ENCODE measurements at regions not wholly inside any gene's neighbourhood (a gene's known extent, or its start where the extent isn't known, plus 50 kb on each side); places are given as distances from the start of the nearest gene placed in this dataset.

DNA sequence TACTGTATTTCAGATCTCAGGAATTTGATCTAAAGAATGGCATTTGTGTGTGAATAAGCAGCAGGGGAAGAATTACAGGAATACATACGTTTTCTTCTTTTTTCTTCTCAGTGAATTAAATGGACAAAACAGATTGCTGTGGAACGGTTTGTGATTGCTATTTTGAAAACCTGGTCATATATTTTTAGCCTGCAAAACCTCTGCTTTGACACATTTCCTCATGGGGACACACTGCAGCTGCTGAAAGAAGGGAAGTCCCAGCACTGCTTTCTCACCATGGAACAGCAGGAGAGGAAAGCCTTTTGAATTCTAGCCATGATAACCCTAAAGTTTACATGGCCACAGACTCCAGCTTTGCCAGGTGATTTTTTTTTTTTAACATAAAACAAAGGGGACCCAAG is 315.0 kb downstream of the OXSM start:
- DNase-seq: no peak
- Histone ChIP-seq H3K36me3 (no peaks in the 10 kb centered on the region), H3K4me3 (no peak overlapping the region), H3K4me1 (peaks cover 61% of the 10 kb centered on the region), H3K27ac (replicated peaks) (peak overlapping the region; percentile 81), H3K27me3 (ENCODE audit: low read depth) (no peaks in the 10 kb centered on the region), H3K9me3 (replicated peaks) (peaks cover 12% of the 10 kb centered on the region)
- TF ChIP-seq, protein P1, sequence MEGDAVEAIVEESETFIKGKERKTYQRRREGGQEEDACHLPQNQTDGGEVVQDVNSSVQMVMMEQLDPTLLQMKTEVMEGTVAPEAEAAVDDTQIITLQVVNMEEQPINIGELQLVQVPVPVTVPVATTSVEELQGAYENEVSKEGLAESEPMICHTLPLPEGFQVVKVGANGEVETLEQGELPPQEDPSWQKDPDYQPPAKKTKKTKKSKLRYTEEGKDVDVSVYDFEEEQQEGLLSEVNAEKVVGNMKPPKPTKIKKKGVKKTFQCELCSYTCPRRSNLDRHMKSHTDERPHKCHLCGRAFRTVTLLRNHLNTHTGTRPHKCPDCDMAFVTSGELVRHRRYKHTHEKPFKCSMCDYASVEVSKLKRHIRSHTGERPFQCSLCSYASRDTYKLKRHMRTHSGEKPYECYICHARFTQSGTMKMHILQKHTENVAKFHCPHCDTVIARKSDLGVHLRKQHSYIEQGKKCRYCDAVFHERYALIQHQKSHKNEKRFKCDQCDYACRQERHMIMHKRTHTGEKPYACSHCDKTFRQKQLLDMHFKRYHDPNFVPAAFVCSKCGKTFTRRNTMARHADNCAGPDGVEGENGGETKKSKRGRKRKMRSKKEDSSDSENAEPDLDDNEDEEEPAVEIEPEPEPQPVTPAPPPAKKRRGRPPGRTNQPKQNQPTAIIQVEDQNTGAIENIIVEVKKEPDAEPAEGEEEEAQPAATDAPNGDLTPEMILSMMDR (IDR thresholded peaks at IDR 0.05; ENCODE audit: borderline replicate concordance): no peak
- intact Hi-C loops (cut with micrococcal nuclease): no loop called here

DNA sequence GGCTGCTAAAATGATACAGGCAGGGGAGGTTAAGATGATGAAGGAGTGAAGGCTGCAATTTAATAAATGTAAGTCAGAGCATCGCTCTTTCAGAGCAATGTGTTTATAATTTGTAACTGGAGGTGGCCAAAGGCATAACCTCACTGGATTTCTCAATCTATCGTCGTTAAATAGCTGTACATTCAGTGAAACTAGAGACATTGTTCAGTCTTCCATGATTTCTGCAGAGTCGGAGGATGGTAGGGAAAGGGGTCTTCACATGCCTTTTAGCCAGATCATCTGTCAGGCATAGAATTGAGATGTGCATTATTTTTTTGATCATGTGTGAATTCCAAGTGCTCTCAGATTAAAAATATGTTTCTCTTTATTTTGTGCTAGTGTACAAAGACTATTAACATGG is 315.4 kb downstream of the OXSM start:
- TF ChIP-seq, protein P1 (IDR thresholded peaks at IDR 0.05; ENCODE audit: borderline replicate concordance): no peak
- intact Hi-C loops (cut with micrococcal nuclease): no loop called here
- no peak for DNase-seq
- H3K36me3 ChIP-seq: no peaks in the 10 kb centered on the region
- peak overlapping the region; percentile 81 for H3K27ac ChIP-seq (replicated peaks)
- no peaks in the 10 kb centered on the region for H3K27me3 ChIP-seq (ENCODE audit: low read depth)
- peaks cover 12% of the 10 kb centered on the region for H3K9me3 ChIP-seq (replicated peaks)
- H3K4me3 ChIP-seq: no peak overlapping the region
- peaks cover 57% of the 10 kb centered on the region for H3K4me1 ChIP-seq

DNA sequence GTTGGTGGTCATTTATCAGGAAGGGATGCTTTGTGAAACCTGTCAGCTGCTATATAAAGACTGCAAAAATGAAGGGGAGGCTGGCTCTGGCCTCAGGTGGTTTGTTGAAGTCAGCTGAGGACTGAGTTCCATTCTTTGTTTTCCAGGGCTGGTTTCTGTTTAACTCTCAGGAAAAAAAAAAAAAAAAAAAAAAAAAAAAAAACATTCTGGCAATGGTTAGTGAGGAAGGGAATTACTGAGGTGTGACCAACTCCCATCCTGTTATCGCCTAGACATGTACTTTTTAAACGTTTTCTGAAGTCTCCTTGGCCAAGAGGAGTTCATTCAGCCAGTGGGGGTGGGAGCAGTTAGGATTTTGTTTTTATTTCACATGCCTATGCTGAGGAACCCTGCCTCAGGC is 316.3 kb downstream of the OXSM start:
- intact Hi-C loops (cut with micrococcal nuclease): no loop called here
- Histone ChIP-seq H3K4me1 (peaks cover 50% of the 10 kb centered on the region), H3K9me3 (replicated peaks) (peaks cover 8% of the 10 kb centered on the region), H3K36me3 (no peaks in the 10 kb centered on the region), H3K4me3 (no peak overlapping the region), H3K27ac (replicated peaks) (peak overlapping the region; percentile 81), H3K27me3 (ENCODE audit: low read depth) (no peaks in the 10 kb centered on the region)
- TF ChIP-seq, protein P1 (IDR thresholded peaks at IDR 0.05; ENCODE audit: borderline replicate concordance): no peak
- DNase-seq: no peak

DNA sequence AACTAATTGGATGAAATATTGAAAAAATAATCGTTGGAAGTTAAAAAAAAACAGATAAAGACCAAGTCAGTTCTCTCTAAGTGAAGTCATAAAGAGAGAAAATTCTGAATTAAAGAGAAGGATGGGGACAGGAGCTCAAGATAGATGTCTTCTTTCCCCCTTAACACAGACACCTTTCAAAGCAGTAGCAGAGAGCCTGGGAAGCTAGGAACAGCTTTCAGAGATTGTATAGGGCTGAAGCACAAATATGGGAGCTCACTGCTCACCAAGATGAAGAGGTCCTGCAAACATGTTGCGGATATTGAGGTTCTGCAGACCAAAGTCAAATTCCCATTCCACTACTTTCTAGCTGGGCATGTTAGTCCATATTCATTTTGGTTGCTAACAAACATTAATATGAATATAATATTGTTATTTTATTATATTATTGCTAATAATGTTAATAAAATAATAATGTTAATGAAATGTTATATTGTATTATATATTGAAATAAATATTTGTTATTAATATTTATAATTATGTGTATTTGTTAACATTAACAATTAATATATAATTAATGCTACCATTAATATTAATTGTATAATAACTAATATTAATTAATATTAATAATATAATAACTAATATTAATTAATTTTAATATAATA is 319.1 kb downstream of the OXSM start:
- Histone ChIP-seq H3K36me3 (no peaks in the 10 kb centered on the region), H3K27ac (replicated peaks) (no peak overlapping the region), H3K4me3 (no peak overlapping the region), H3K4me1 (peaks cover 44% of the 10 kb centered on the region), H3K27me3 (ENCODE audit: low read depth) (no peaks in the 10 kb centered on the region), H3K9me3 (replicated peaks) (no peaks in the 10 kb centered on the region)
- intact Hi-C loops (cut with micrococcal nuclease): no loop called here
- TF ChIP-seq, protein P1 (IDR thresholded peaks at IDR 0.05; ENCODE audit: borderline replicate concordance): no peak
- no peak for DNase-seq

DNA sequence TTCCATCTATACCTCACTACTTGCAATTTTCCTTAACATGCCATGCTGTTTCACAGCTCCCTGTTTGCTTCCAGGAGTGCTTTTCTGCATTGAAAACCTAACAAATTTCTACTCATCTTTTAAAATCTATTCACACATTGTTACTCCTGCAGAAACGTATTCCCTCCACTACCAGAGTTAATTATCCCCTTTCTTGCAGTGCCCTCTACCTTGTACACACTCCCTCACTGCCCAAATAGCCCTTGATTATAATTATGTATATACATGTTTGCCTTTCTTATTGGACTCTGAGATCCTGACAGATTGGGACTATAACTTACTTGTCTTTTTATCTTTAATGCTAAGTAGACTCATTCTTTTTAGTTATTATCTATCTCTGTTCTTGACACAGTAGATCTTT is 325.0 kb downstream of the OXSM start:
- Histone ChIP-seq H3K27me3 (ENCODE audit: low read depth) (no peaks in the 10 kb centered on the region), H3K9me3 (replicated peaks) (peaks cover 5% of the 10 kb centered on the region), H3K27ac (replicated peaks) (no peak overlapping the region), H3K4me1 (peaks cover 14% of the 10 kb centered on the region), H3K36me3 (no peaks in the 10 kb centered on the region), H3K4me3 (no peak overlapping the region)
- TF ChIP-seq, protein P1 (IDR thresholded peaks at IDR 0.05; ENCODE audit: borderline replicate concordance): peak; percentile 46
- intact Hi-C loops (cut with micrococcal nuclease): loop anchor here (5.0 kb wide), 1 partner anchor 213 kb away; no protein-coding TSS in a partner anchor
- no peak for DNase-seq
